IMR-90 (cell line): ENCODE measurements at regions not wholly inside any gene's neighbourhood (a gene's known extent, or its start where the extent isn't known, plus 50 kb on each side); places are given as distances from the start of the nearest gene placed in this dataset.

Source experiments
- ATAC-seq: fragments of 200-7000 bp; cut with Tn5 transposase; 2 replicates; pipeline ENCODE4 v1.9.1; 2020; ENCODE audit warnings: low read depth, mild to moderate bottlenecking, moderate library complexity
- BruUV-seq: library from RNA; stranded (reverse); fragments of 400-500 nt; replicated peaks from 2 replicates; lab custom pipeline; 2021; lab: Mats Ljungman, UMichigan
- CTCF ChIA-PET: fragments of 300-600 bp; formaldehyde crosslinking; extraction: SDS; loops from one replicate; lab custom pipeline; 2021; ENCODE audit warnings: antibody characterized with exemption; lab: Yijun Ruan, JAX
- POLR2A ChIA-PET: fragments of 300-600 bp; sonication (Branson Sonifier 250); formaldehyde crosslinking; loops from one replicate; lab custom pipeline; 2022; ENCODE audit warnings: antibody characterized with exemption; ENCODE audit not compliant: unreplicated experiment; lab: Charles Lee
- DNase-seq: peaks from one replicate; pipeline ENCODE4 v3.0.0; 2013
- H2AFZ ChIP-seq: replicated peaks from 2 replicates; pipeline ENCODE3; 2013; ENCODE audit warnings: low read length, mild to moderate bottlenecking; ENCODE audit not compliant: poor library complexity
- H2AK5ac ChIP-seq: 2 replicates; pipeline ENCODE4 v1.6.1; 2013; ENCODE audit warnings: low read depth, low read length, inconsistent platforms
- H2AK9ac ChIP-seq: replicated peaks from 2 replicates; pipeline ENCODE3; 2013; ENCODE audit warnings: mild to moderate bottlenecking, low read depth, low read length, moderate library complexity; ENCODE audit not compliant: poor library complexity
- H2BK120ac ChIP-seq: 2 replicates; pipeline ENCODE4 v1.6.1; 2013; ENCODE audit warnings: low read depth, low read length, inconsistent platforms
- H2BK15ac ChIP-seq: 3 replicates; pipeline ENCODE4 v1.6.1; 2013; ENCODE audit warnings: low read depth, low read length, inconsistent platforms
- H2BK20ac ChIP-seq: 2 replicates; pipeline ENCODE4 v1.6.1; 2013; ENCODE audit warnings: low read depth, mild to moderate bottlenecking, inconsistent platforms, low read length, moderate library complexity
- H2BK5ac ChIP-seq: 2 replicates; pipeline ENCODE4 v1.6.1; 2013; ENCODE audit warnings: mild to moderate bottlenecking, low read depth, low read length, inconsistent platforms; ENCODE audit not compliant: poor library complexity, severe bottlenecking
- H3K14ac ChIP-seq: replicated peaks from 2 replicates; pipeline ENCODE4 v1.6.1; 2013; ENCODE audit warnings: low read depth, low read length, inconsistent platforms
- H3K18ac ChIP-seq: 2 replicates; pipeline ENCODE4 v1.6.1; 2013; ENCODE audit warnings: low read depth, low read length, control low read depth
- H3K23ac ChIP-seq: 2 replicates; pipeline ENCODE4 v1.6.1; 2013; ENCODE audit warnings: low read depth, low read length, inconsistent platforms
- H3K27ac ChIP-seq: 2 replicates; pipeline ENCODE4 v1.5.1; 2013; ENCODE audit warnings: mild to moderate bottlenecking, control low read depth, low read length; ENCODE audit not compliant: insufficient read depth
- H3K27me3 ChIP-seq: 2 replicates; pipeline ENCODE4 v1.6.1; 2013; ENCODE audit warnings: low read length; ENCODE audit not compliant: control insufficient read depth, insufficient read depth
- H3K36me3 ChIP-seq: 2 replicates; pipeline ENCODE4 v1.6.1; 2013; ENCODE audit warnings: low read length, mixed read lengths; ENCODE audit not compliant: control insufficient read depth, insufficient read depth
- H3K4ac ChIP-seq: 2 replicates; pipeline ENCODE4 v1.6.1; 2013; ENCODE audit warnings: low read depth, low read length, inconsistent platforms
- H3K4me1 ChIP-seq: 2 replicates; pipeline ENCODE4 v1.6.1; 2013; ENCODE audit warnings: low read length, mixed read lengths; ENCODE audit not compliant: control insufficient read depth, insufficient read depth
- H3K4me2 ChIP-seq: 2 replicates; pipeline ENCODE4 v1.6.1; 2013; ENCODE audit warnings: low read depth, mild to moderate bottlenecking, control low read depth, low read length, moderate library complexity
- H3K4me3 ChIP-seq: 2 replicates; pipeline ENCODE4 v1.5.1; 2013; ENCODE audit warnings: low read depth, mild to moderate bottlenecking, control low read depth, low read length, moderate library complexity; ENCODE audit not compliant: insufficient read depth
- H3K56ac ChIP-seq: 2 replicates; pipeline ENCODE4 v1.6.1; 2013; ENCODE audit warnings: low read length, inconsistent platforms; ENCODE audit not compliant: insufficient read depth; ENCODE audit errors: extremely low read depth
- H3K79me1 ChIP-seq, 2 experiments: 2 replicates each; pipeline ENCODE4 v1.6.1; 2013; ENCODE audit warnings: low read length in 2 of 2, inconsistent platforms in 1 of 2, low read depth in 1 of 2
- H3K9ac ChIP-seq: 2 replicates; pipeline ENCODE4 v1.6.1; 2013; ENCODE audit warnings: low read depth, low read length, control low read depth
- H3K9me1 ChIP-seq: 2 replicates; pipeline ENCODE4 v1.6.1; 2013; ENCODE audit warnings: low read length, inconsistent platforms; ENCODE audit not compliant: insufficient read depth
- H3K9me3 ChIP-seq: 2 replicates; pipeline ENCODE4 v1.6.1; 2013; ENCODE audit warnings: low read length; ENCODE audit not compliant: control insufficient read depth, insufficient read depth
- H4K20me1 ChIP-seq: 2 replicates; pipeline ENCODE4 v1.6.1; 2013; ENCODE audit warnings: low read length, inconsistent platforms; ENCODE audit not compliant: insufficient read depth
- H4K5ac ChIP-seq: 2 replicates; pipeline ENCODE4 v1.6.1; 2013; ENCODE audit warnings: mild to moderate bottlenecking, low read depth, low read length, control low read depth
- H4K8ac ChIP-seq, 2 experiments: 2 replicates each; pipeline ENCODE4 v1.6.1; 2013; ENCODE audit warnings: low read depth in 2 of 2, low read length in 2 of 2, control low read depth in 1 of 2, inconsistent platforms in 1 of 2
- H4K91ac ChIP-seq: 2 replicates; pipeline ENCODE4 v1.6.1; 2013; ENCODE audit warnings: low read depth, low read length, inconsistent platforms; ENCODE audit not compliant: insufficient read depth
- BHLHE40 ChIP-seq: fragments of 150-350 bp; IDR thresholded peaks from 2 replicates; pipeline ENCODE4 v1.6.1; 2016; ENCODE audit warnings: mild to moderate bottlenecking, low read depth, low read length
- CEBPB ChIP-seq: IDR thresholded peaks from 2 replicates; pipeline ENCODE4 v1.6.1; 2012; ENCODE audit warnings: low read depth, low read length, improper control_type of control experiment
- CHD1 ChIP-seq: IDR thresholded peaks from 2 replicates; pipeline ENCODE4 v1.6.1; 2012; ENCODE audit warnings: low read depth, low read length, improper control_type of control experiment
- CTCF ChIP-seq: conservative IDR thresholded peaks from 2 replicates; pipeline ENCODE4 v1.5.1; 2012; ENCODE audit warnings: mild to moderate bottlenecking, low read depth, low read length, improper control_type of control experiment
- ELK1 ChIP-seq: fragments of 150-350 bp; IDR thresholded peaks from 2 replicates; pipeline ENCODE4 v1.6.1; 2016; ENCODE audit warnings: low read depth, mild to moderate bottlenecking, low read length, moderate library complexity, borderline replicate concordance
- FOS ChIP-seq: fragments of 150-350 bp; IDR thresholded peaks from 2 replicates; pipeline ENCODE4 v1.6.1; 2016; ENCODE audit warnings: low read depth, low read length
- MAFK ChIP-seq: IDR thresholded peaks from 2 replicates; pipeline ENCODE4 v1.6.1; 2012; ENCODE audit warnings: low read depth, low read length, improper control_type of control experiment
- MXI1 ChIP-seq: IDR thresholded peaks from 2 replicates; pipeline ENCODE4 v1.6.1; 2012; ENCODE audit warnings: low read depth, mild to moderate bottlenecking, low read length, moderate library complexity, borderline replicate concordance
- NFE2L2 ChIP-seq: fragments of 150-350 bp; IDR thresholded peaks from 2 replicates; pipeline ENCODE4 v1.6.1; 2016; ENCODE audit warnings: low read depth, mild to moderate bottlenecking, low read length
- POLR2A ChIP-seq: IDR thresholded peaks from 2 replicates; pipeline ENCODE4 v1.6.1; 2012; ENCODE audit warnings: mild to moderate bottlenecking, low read depth, low read length
- RAD21 ChIP-seq: IDR thresholded peaks from 2 replicates; pipeline ENCODE4 v1.6.1; 2012; ENCODE audit warnings: low read length, improper control_type of control experiment
- RCOR1 ChIP-seq: IDR thresholded peaks from 2 replicates; pipeline ENCODE4 v1.6.1; 2012; ENCODE audit warnings: mild to moderate bottlenecking, low read length, improper control_type of control experiment; ENCODE audit not compliant: insufficient replicate concordance
- RFX5 ChIP-seq: IDR thresholded peaks from 2 replicates; pipeline ENCODE4 v1.8.0; 2012; ENCODE audit warnings: low read depth, mild to moderate bottlenecking, low read length, moderate library complexity
- WGBS, 2 experiments: methylation state at CpG; one replicate each; pipeline versions ENCODE4 v1.1.5 to v1.1.7; 2013; ENCODE audit warnings: missing lambda C conversion rate in 2 of 2; ENCODE audit not compliant: insufficient read length in 1 of 2; ENCODE audit errors: extremely low coverage in 2 of 2; 5-methylcytosine and 5-hydroxymethylcytosine counted together
- dilution Hi-C: fragments of 300-500 bp; cut with HindIII; formaldehyde crosslinking; loops from one replicate; pipeline ENCODE4 v1.14.3; 2018; ENCODE audit warnings: low sequenced_read_pairs; ENCODE audit not compliant: unreplicated experiment
- in situ Hi-C: fragments of 300-500 bp; cut with MboI; formaldehyde crosslinking; loops from 3 replicates; pipeline ENCODE4 v1.14.3; 2019; ENCODE audit warnings: low sequenced_read_pairs, inconsistent platforms, mixed read lengths
- intact Hi-C: fragments of 100-400 bp; cut with micrococcal nuclease; formaldehyde crosslinking; loops from 2 replicates; pipeline ENCODE4 v1.10.0; 2022
- TF ChIP-seq, protein P1 (sequence below): fragments of 150-350 bp; IDR thresholded peaks from 2 replicates; pipeline ENCODE4 v1.6.1; 2017; ENCODE audit warnings: mild to moderate bottlenecking, antibody characterized with exemption, low read length, low read depth

DNA sequence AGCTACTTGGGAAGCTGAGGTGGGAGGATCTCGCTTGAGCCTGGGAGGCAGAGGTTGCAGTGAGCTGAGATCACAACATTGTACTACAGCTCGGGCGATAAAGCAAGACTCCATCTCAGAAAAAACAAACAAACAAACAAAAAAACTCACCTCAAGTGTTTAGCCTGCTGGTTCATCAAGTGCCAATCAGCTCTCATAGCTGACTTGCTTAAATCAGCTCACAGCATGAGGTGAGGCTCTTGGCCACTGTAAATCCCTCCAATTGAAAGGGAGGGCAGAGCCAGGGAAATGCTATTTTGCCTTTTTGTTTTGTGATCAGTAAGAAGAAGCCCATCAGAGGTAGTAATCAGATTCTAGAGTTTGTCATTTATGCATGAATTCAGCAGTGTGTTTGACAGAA lies 112.3 kb downstream of the RAB11FIP2 start:
- no peak overlapping the region for H3K4me3 ChIP-seq
- H3K14ac ChIP-seq: no peak overlapping the region
- TF ChIP-seq MXI1: no peak
- TF ChIP-seq FOS: no peak
- TF ChIP-seq, protein P1, sequence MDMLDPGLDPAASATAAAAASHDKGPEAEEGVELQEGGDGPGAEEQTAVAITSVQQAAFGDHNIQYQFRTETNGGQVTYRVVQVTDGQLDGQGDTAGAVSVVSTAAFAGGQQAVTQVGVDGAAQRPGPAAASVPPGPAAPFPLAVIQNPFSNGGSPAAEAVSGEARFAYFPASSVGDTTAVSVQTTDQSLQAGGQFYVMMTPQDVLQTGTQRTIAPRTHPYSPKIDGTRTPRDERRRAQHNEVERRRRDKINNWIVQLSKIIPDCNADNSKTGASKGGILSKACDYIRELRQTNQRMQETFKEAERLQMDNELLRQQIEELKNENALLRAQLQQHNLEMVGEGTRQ: no peak
- TF ChIP-seq NFE2L2: no peak
- TF ChIP-seq CHD1: no peak
- no peak for TF ChIP-seq POLR2A
- TF ChIP-seq RFX5: no peak
- TF ChIP-seq BHLHE40: no peak
- TF ChIP-seq MAFK: no peak
- no peak for TF ChIP-seq RAD21
- no peak for TF ChIP-seq RCOR1
- TF ChIP-seq CEBPB: no peak
- no peak for TF ChIP-seq CTCF
- no peak for TF ChIP-seq ELK1
- H3K27me3 ChIP-seq: no peaks in the 10 kb centered on the region
- no CpG with 5 or more reads among the region's 3 CpGs for WGBS, 2 experiments
- no peak overlapping the region for H2BK5ac ChIP-seq
- H2BK15ac ChIP-seq: no peak overlapping the region
- no peak overlapping the region for H4K8ac ChIP-seq
- H3K36me3 ChIP-seq: no peaks in the 10 kb centered on the region
- ChIA-PET POLR2A (no interaction called here), CTCF (no interaction called here)
- H3K79me1 ChIP-seq: no peaks in the 10 kb centered on the region
- H2AK5ac ChIP-seq: no peak overlapping the region
- H3K23ac ChIP-seq: no peak overlapping the region
- H3K9me3 ChIP-seq: peaks cover 3% of the 10 kb centered on the region; the same call in 1 of the 2 replicates
- no peak overlapping the region for H3K18ac ChIP-seq
- H3K56ac ChIP-seq: no peak overlapping the region
- no peak overlapping the region for H2AK9ac ChIP-seq
- intact Hi-C loops: no loop called here
- no peak overlapping the region for H3K4me2 ChIP-seq
- H4K91ac ChIP-seq: no peak overlapping the region
- no peak overlapping the region for H2AFZ ChIP-seq
- H3K9me1 ChIP-seq: no peaks in the 10 kb centered on the region
- no peaks in the 10 kb centered on the region for H3K4me1 ChIP-seq
- H2BK20ac ChIP-seq: no peak overlapping the region
- H4K5ac ChIP-seq: no peak overlapping the region
- no peak overlapping the region for H3K27ac ChIP-seq
- in situ Hi-C loops: no loop called here
- H4K20me1 ChIP-seq: no peaks in the 10 kb centered on the region
- no peak overlapping the region for H3K4ac ChIP-seq
- no peak for ATAC-seq
- no peak overlapping the region for H3K9ac ChIP-seq
- dilution Hi-C loops: no loop called here
- no peak for DNase-seq
- BruUV-seq: no TSS peak
- no peak overlapping the region for H2BK120ac ChIP-seq
